ENCODE measurements at regions not wholly inside any gene's neighbourhood (a gene's known extent, or its start where the extent isn't known, plus 50 kb on each side); places are given as distances from the start of the nearest gene placed in this dataset.

- H3K4me1 ChIP-seq, result no peaks in the 10 kb centered on the region
Measured at GRCh38 chr9:99399474-99399873, 177.4 kb downstream of the SEC61B start.

GRCh38 chr9:99400184-99400731, 178.2 kb downstream of the SEC61B start:
- H3K4me3 ChIP-seq, result no peak overlapping the region
- intact Hi-C loops (cut with micrococcal nuclease), result no loop called here
- no peaks in the 10 kb centered on the region for H3K9me3 ChIP-seq (replicated peaks)
- H3K36me3 ChIP-seq, result no peaks in the 10 kb centered on the region
- no peaks in the 10 kb centered on the region for H3K4me1 ChIP-seq
- no peaks in the 10 kb centered on the region for H3K27me3 ChIP-seq (ENCODE audit: low read depth)
- no peak for TF ChIP-seq CTCF (IDR thresholded peaks at IDR 0.05; ENCODE audit: borderline replicate concordance)
- peak; percentile 30 for DNase-seq
- H3K27ac ChIP-seq (replicated peaks), result peak overlapping the region; percentile 47

More at GRCh38 chr9:99399474-99399873, 177.4 kb downstream of the SEC61B start:
- Histone ChIP-seq H3K27me3 (ENCODE audit: low read depth) (no peaks in the 10 kb centered on the region), H3K4me3 (no peak overlapping the region), H3K36me3 (no peaks in the 10 kb centered on the region), H3K9me3 (replicated peaks) (no peaks in the 10 kb centered on the region), H3K27ac (replicated peaks) (peak overlapping the region; percentile 47)
- DNase-seq, result no peak
- no peak for TF ChIP-seq CTCF (IDR thresholded peaks at IDR 0.05; ENCODE audit: borderline replicate concordance)
- intact Hi-C loops (cut with micrococcal nuclease), result no loop called here

- H3K4me3 ChIP-seq, result no peak overlapping the region
- no peaks in the 10 kb centered on the region for H3K27me3 ChIP-seq (ENCODE audit: low read depth)
- no peaks in the 10 kb centered on the region for H3K9me3 ChIP-seq (replicated peaks)
- H3K4me1 ChIP-seq, result peaks cover 4% of the 10 kb centered on the region
- intact Hi-C loops (cut with micrococcal nuclease), result no loop called here
- TF ChIP-seq CTCF (IDR thresholded peaks at IDR 0.05; ENCODE audit: borderline replicate concordance), result no peak
- H3K27ac ChIP-seq (replicated peaks), result no peak overlapping the region
- no peak for DNase-seq
- H3K36me3 ChIP-seq, result no peaks in the 10 kb centered on the region
Measured at GRCh38 chr9:99401680-99402504, 179.8 kb downstream of the SEC61B start.

- Histone ChIP-seq H3K4me3 (no peak overlapping the region), H3K27ac (replicated peaks) (no peak overlapping the region), H3K9me3 (replicated peaks) (no peaks in the 10 kb centered on the region), H3K36me3 (no peaks in the 10 kb centered on the region), H3K27me3 (ENCODE audit: low read depth) (no peaks in the 10 kb centered on the region), H3K4me1 (peaks cover 9% of the 10 kb centered on the region)
- TF ChIP-seq CTCF (IDR thresholded peaks at IDR 0.05; ENCODE audit: borderline replicate concordance), result no peak
- DNase-seq, result no peak
- intact Hi-C loops (cut with micrococcal nuclease), result no loop called here
Measured at GRCh38 chr9:99403371-99403770, 181.3 kb downstream of the SEC61B start.

- intact Hi-C loops (cut with micrococcal nuclease), result no loop called here
Measured at GRCh38 chr9:99405359-99405758, 183.3 kb downstream of the SEC61B start.

More at GRCh38 chr9:99405359-99405758, 183.3 kb downstream of the SEC61B start:
- DNase-seq, result no peak
- no peaks in the 10 kb centered on the region for H3K9me3 ChIP-seq (replicated peaks)
- no peak overlapping the region for H3K4me3 ChIP-seq
- no peaks in the 10 kb centered on the region for H3K27me3 ChIP-seq (ENCODE audit: low read depth)
- no peaks in the 10 kb centered on the region for H3K36me3 ChIP-seq
- no peak for TF ChIP-seq CTCF (IDR thresholded peaks at IDR 0.05; ENCODE audit: borderline replicate concordance)
- peaks cover 9% of the 10 kb centered on the region for H3K4me1 ChIP-seq
- no peak overlapping the region for H3K27ac ChIP-seq (replicated peaks)

Data from left ventricle myocardium inferior (tissue), 1 donor.